HG03025 (cell line): ENCODE measurements at regions not wholly inside any gene's neighbourhood (a gene's known extent, or its start where the extent isn't known, plus 50 kb on each side); places are given as distances from the start of the nearest gene placed in this dataset.

Source experiments
- ATAC-seq: cut with Tn5 transposase; IDR thresholded peaks from one replicate; pipeline ENCODE4 v1.9.1; 2021; ENCODE audit warnings: mild to moderate bottlenecking, moderate library complexity; ENCODE audit not compliant: unreplicated experiment, low FRiP score

DNA sequence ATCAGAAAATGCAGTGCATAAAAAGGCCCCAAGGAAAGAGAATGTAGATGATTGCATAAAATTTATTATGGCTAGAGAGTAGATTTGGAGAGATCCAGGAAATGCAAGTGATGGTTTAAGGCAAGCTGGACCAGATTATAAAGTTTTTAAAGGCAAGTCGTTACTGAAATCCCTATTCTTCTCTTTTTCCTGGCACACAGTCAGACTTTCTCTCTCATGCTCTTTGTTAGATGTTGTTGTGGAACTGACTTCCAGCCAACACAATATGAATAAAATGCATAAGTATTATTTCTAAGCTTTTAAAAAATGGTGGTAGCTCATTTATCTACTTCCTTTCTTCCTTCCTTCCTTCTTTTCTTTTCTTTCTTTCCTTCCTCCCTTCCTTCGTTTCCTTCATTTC is 1085.4 kb upstream of the CDH6 start:
- no peak for ATAC-seq

DNA sequence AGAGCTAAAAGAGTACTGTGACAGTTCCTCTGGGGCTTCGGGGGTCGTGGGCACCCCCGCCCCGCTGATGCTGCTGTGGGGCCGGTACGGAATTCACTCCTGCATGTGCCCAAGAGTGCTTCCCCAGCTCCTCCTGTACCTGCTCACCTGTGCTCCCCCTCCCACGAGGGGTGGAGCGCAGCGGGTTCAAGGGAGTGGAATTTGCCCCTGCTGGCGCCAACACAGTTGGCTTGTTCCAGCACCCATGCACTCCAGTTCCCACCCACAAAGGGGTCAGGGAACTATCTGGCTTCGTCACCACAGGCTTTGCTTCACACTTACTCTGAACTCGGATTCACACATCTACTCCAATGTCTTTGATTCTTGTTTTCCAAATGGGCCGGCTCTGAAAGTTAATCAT is 1086.9 kb upstream of the CDH6 start:
- ATAC-seq = no peak

DNA sequence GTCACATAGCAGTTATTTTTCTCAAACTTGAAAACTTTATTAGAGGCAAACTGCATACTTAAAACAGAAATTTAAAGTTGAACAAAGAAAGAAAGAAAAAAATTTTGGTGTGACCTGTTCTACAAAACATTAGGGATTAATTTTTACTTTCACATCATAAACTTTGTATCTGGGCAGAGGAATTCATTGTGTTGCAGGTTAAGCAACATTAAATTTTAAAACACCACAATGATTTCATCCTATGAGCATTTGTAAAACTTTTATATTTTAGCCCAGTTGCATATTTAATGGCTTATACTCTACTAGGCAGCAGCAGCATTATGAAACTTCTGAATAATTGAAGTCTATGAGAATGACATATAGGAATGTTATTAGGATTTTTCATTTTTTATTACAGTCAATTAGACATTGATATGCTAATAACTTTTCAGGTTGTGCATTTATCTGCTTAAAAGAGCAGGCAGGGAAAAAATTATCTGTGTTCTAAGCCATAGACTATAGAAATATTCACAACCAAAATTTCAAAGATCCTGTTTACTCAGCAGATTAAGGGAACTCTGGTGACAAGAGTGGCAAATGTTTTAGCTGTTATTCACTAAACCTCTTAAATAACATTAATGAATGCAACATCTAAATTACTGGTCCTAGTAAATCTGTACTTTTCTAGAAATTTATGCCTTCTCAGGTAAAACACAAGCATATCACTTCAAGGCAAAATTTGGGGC is 1088.5 kb upstream of the CDH6 start:
- ATAC-seq = no peak

DNA sequence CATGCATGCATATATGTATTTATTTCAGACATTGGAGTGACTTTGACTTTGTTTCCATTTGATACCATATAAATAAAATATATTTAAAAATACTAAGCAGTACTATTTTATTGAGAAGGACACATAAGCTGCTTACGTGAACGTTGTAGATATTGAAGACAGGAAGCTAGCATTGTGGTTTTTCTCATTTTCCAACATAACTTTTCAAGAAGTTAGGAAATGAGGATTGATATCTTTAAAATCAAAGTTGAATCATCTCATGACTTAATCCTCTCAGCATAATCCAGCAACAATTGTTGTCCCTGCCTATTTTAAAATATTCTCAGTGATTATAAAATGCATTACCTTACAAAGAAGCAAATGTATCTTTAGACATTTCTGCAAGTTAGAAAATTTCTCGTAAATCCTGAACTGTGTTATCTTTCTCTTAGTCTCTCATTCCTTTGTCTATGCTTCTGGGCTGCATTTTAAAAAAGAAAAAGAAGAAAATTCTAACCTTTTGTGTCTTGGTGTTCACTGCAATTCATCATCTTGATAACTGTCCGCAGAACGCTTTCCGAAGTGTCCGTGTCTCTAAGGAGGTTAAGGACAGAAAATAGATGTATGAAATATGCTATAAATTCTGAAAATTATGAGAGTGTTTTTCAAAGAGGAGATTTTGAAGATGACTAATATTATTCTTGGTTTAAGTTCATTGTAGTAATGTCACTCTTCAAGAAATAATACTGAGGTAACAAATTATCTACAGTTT is 1089.9 kb upstream of the CDH6 start:
- no peak for ATAC-seq

DNA sequence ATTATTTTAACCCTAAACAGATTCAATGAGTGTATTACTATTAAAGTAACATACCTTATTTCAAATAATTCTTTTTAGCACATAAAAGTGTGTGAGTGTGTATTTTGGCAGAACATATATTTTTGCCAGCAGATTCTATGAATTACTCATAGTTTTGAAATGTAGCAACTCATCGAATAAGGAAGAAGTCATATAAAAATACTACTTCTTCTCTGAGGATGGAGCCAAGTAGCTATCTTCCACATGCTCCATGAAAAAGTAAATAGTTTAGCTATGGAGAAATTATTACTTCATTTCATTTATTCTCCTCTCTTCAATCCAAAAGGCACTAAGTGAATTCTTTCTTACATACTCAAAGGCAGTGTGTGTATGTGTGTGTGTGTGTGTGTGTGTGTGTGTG is 1090.4 kb upstream of the CDH6 start:
- ATAC-seq = no peak

DNA sequence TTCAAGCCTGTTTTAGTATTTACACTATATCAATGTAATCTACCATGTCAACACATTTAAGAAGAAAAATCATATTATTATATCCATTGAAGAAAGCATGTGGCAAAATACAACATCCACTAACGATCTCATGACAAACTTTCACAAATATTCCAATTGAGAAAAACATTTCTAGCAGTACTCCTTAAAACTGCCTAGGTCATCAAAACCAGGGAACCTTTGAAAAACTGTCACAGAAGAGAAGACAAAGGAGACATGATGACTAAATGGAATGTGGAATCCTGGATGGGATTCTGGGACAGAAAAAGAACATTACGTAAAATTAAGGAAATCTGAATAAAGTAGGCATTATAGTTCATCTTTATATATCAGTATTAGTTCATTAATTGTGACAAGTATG is 1091.3 kb upstream of the CDH6 start:
- no peak for ATAC-seq

DNA sequence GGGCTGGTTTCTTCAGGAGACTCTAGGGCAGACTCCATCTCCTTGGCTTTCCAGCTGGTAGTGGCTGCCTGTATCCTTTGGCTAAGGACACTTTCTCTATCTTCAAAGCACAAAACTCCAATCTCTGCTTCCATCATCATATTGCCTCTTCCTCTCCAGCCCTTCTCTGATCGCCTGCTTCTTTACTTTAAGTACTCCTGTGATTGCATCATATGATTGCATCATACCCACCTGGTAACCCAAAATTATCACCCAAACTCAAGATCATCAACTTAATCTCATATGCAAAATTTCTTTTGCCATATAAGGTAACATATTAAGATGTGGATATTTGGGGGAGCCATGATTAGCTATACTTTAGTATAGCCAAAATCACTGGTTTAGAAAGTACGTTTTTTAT is 1092.6 kb upstream of the CDH6 start:
- no peak for ATAC-seq

DNA sequence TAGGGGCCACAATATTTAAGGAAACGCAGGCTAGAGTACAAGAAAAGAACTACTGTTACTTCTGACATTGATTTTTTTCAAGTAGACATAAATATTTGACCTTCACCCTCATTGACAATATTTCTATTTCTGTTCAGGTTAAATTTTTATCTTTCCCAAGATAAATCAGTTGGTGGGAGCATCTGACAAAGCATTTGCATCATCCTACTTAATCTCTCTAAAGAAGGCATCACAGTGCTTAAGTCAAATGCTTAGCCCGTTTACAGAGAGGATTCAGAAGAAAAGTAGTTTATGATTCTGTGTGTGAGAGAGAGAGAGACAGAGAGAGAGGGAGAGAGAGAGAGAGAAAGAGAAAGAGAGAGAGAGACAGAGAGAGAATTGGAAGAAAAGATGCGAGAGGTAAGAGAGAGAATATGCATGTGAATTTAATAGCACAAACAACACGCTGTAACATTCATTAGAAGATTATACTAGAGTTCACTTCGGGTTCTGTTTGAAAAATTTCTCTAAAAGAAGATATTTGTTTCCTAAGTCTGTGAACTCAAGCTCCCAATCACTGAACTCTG is 1093.3 kb upstream of the CDH6 start:
- ATAC-seq = no peak

DNA sequence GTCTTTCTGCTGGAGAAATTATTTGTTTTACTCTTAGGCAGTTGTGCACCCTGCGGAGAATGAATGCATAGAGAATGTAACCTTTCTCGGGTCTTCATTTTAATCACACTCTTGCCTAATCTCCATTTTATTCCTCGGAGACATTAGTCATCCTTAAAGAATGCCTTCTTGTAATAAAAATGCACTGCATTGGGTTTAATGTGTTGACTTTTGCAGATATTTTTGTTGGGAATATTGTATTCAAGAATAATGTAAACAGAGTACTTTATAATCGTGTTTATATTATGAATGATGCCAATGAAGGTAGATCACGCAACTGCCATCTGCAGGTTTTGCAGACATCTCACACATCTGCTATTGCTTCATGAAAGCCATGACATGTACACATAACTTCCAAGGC is 1093.9 kb upstream of the CDH6 start:
- no peak for ATAC-seq

DNA sequence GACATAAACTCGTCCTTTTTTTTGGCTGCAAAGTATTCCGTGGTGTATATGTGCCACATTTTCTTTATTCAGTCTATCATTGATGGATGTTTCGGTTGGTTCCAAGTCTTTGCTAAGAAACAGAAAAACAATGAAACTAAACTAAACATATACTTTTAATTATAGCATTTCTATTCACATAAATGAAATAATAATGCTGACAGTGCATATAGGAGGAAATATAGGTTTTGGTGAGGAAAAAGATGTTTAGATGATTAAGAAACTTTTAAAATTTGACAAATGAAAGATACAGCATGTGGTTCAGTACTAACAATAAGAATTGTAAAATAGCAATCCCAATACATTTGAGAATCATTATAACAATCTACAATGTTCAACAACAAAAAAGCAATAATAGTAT is 1094.5 kb upstream of the CDH6 start:
- no peak for ATAC-seq

DNA sequence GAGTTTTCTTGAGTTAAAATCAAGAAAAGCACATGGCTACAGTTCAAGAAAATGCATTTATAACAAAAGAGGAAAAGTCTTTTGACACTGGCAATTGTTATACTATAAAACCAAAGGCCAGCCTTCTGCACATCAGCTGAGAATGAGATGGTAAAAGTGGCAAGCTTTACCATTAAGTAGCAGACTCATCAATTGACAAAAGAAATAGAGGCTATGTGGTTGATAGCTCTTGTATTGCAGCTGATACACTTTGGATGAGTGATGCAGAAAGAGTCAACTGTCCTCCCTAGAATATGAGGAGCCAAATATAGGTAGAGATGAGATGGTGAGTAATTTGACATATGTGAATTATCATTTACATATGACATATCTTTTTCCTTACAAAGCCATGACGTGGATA is 1100.9 kb upstream of the CDH6 start:
- no peak for ATAC-seq

DNA sequence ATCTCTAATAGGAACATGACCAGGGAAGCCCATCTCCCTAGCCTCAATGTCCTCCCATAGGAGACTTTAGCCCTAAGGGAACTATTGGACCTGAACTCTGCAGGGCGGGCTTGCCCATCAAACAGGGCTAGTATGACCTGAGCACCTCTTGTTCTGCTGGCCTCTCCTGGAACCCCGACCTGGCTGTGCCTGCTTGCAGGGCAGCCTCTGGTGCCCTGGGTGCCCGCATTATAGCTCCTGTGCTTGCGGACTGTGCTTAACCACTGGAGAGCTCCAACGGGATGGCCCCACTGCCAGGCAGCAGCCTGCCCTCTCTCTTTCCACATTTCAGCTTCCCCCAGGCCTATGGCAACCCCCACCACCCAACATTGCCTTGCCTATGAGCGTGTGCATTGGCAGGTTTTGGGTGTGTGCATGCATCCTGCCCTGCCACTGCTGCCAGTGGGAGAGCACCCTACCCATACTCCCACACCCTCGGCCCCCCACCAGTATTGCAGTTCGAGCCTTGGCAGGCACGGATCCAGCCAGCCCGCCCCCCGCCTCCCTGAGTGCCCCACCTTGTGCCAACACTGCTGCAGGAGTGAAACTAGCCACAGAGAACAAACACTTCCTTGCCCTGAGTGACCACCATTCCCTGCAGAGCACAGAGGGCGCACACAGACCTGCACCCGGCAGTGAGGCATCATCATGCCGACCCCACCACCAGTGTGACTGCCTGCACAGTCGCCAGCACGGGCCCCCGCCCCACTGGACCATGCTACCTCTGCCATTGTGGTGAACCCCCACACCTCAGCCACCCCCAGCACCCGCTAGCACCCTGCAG is 1123.8 kb upstream of the CDH6 start:
- no peak for ATAC-seq

DNA sequence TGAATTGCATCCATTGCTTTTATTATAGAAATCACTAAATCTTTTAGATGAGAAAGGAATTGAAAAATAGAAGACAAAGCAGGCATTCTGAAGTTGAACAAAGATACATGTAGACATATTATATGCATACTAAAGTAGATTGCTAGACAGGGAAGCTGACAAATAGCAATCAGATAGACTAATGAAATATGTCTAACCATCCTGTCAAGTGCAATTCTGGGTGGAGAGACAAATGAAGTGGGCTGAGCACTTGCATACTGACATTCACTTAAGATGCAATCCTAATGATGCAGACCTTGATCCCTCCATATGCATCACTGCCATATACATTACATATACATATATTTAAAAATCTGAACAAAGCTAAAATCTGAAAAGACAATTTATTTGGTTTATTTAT is 1130.0 kb upstream of the CDH6 start:
- ATAC-seq = no peak

DNA sequence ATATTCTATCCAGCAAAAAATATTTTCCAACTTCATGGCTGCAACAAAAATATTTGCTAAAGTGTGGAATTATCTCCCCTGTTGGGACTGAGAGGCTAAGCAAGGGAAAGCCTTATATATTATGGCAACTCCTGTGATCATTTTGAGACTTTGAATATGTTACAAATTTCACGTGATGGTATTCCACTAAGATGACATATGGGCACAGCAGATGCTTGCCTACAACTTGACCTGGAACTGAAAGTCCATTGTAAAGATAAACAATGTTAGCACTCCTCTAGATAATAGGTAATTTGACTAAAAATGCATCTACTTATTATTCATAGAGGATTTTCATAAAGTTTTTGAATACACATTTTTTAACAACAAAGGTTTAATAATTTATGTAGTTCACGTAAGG is 1141.5 kb upstream of the CDH6 start:
- ATAC-seq = no peak

DNA sequence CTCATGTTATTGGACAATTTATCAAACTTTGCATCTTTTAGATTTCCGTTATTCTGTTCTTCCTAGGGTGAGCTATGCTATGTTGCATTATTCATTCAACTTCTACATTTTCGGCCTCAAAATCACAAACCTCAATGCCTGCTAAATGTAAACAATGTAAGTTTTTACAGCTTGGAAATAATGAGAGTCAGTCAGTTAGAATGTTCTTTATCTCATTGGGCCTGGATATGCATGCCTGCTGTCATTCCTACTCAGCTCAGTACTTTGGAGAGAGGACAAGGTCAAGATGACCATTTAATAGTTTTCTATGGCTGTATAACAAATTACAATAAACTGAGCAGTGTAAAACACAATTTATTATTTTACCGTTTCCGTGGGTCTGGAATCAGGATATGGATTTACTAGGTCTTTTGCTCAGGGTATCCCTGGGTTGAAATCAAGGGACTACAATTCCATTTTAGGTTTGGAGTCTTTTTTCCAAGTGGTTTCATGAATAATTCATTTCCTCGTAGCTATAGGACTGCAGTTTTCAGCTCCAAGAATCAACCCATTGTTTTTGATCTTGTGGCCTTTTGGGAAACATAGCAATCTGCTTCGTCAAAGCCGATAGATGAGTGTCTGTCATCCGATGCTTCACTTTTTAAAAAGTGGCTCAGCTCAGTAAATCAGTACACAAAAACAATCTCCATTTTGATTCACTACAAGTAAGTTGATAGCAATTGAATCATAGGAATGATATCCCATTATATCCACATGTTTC is 1143.2 kb upstream of the CDH6 start:
- no peak for ATAC-seq

DNA sequence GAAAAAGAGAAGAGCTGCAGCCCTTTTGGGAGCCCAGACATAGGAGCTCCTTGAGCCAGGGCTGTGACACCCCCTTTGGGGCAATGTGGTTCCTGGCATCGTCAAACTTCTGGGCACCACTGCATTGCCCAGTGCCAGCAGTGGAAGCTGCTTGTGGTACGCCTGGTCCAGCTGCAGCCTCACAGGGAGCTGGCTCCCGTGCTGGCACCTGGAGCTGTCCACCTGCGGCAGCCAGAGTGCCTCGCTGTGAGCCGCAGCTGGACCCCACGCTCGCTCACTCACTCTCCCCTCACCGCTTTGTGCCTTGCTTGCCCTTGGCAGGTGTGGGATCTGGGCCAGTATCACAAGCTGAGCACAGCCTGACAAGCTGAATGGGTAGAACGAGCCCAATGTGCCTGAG is 1150.8 kb upstream of the CDH6 start:
- ATAC-seq = no peak

DNA sequence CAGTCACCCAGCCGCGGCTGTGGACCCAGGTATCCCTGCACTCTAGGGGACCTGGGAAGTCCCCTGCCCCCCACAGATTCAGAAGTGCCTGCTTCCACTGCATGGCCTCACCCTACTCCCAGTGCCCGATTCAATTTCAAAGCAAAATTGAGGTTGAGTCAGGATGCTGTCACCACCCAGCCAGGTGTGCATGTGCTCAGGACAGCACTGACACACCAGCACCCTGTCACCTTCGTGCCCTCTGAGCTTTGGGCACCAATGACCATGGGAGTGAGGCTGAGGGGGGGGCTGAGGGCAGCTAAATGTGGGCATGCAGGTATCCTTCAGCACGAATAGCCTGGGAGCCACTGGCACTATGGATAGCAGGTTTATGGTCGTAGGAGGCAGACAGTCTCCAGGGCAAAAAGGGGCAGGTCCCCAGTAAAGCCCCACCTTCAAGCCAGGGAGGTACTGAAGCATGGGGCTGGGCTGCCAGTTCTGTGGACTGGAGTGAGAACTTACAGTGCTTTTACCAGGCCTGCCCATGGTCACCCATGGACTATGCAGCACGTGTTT is 1151.6 kb upstream of the CDH6 start:
- ATAC-seq = no peak

DNA sequence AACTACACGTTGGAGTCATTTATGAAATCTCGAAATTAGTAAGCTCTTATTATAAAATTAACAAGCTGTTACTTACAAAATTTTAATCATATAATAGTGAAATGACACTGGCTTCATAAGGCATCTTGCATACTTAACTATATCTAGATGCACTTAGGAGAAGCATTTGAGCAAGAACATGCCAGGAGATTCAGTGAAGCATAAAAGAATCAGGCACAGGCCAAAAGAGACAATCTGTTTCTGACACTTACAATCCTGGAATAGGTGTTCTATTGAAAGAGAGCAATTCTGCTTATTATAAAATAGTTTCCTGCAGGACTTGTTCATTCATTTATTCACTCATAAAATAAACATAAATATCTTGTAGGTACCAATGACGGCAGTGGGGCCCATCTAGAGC is 1152.2 kb upstream of the CDH6 start:
- no peak for ATAC-seq

DNA sequence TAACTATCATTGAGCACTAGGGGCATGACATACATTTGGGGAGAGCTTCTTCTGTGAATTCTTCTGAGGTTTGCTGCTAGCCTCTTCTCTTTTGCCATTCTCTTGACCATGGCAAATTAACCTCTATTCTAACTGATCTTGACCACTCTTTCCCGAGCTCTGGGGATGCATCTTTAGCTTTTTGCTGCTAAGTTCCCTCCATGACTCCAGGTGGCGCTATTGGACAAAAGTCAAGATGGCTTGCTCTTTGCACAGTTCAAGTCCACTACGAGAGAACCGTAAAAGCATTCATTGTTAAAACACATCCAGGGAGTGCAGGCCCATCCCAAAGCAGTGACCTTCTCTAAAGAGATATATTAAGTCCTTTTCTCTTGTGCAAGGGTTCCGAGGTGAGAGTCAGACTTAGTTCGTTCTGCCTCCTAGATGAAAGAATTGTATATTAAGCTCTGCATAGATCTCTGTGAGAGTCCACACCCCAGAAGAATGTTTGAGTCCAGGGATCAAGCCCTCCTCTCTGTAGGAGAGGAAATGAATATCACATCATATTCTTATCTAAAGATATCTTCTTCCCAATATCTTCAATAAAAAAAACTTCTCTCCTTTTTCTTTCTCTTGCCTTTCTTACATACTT is 1152.9 kb upstream of the CDH6 start:
- peak; percentile 61 for ATAC-seq

DNA sequence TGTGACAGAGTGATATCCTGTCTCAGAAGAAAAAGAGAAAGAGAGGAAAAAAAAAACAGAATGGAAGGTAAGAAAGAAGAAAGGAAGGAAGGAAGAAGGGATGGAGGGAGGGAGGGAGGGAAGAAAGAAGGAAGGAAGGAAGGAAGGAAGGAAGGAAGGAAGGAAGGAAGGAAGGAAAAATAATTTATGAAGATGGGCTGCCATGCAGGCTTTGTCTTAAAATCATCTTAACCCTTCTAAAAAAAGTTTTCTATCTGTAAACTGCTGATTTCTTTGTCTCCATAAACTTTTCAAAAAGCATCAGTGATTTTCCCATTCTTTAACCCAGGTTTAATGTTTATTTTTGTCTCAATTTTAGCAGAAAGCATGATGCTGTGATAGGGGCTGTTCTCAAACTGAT is 1154.1 kb upstream of the CDH6 start:
- ATAC-seq = no peak
